ENCODE measurements at regions not wholly inside any gene's neighbourhood (a gene's known extent, or its start where the extent isn't known, plus 50 kb on each side); places are given as distances from the start of the nearest gene placed in this dataset.
"Not testable (repeated sequence)": the region's sequence is repeated elsewhere in the genome, so short reads cannot be mapped to it uniquely, and the experiment has no call there.

DNA sequence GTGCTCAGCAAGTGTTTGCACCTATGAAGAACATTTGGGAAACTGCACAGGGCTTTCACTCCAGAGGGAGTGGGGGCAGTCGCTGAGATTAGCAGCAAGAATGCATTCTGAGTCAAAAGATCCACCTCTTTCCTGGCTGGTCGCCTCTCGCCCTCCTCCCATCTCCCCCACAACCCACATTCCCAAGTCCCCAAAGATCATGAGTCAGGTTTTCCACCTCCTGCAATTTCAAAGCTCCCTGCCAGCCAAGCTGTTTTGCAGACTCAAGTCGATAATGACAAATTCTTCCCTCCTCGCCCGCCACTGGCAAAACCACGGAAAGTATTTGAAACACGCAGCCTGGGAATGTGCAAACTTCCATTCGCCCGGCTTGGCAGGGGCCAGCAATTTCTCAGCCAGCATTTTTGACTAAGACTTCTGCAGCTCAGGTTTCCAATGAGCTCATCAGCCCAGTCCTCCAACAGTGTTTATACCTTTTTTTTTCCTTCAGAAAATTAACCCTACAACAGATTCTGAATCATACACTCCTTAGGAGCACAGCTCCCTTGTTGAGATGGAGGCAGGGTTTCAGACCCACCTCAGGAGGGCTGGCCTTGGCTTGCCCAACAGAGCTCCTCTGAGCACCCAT is 181.4 kb downstream of the SMAD6 start:
- DNase-seq (ENCODE audit: low read depth), result peak; percentile 100

DNA sequence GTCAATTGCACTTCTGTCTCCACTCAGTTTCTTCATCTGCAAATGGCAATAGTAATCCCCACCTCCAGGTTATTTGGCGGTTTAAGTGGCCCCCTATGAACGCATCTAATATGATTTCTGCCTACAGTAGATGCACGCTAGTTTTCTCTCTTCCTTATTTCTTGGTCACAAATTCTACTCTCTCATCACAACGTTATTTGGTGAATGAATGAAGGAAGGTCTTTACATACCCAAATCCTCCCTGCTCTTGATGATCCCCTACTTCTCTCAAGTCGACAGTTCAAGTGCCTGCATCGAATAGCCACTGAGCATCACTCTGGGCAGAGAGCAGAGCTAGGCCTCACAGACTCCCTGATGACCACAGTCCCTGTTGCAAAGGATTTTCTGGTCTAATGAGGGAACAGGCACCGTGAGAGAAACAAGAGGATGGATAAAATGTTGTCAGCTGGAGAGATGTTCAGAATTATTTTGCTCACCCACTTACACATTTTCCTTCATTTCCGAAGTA is 181.2 kb upstream of the SMAD3 start:
- DNase-seq (ENCODE audit: low read depth), result no peak

DNA sequence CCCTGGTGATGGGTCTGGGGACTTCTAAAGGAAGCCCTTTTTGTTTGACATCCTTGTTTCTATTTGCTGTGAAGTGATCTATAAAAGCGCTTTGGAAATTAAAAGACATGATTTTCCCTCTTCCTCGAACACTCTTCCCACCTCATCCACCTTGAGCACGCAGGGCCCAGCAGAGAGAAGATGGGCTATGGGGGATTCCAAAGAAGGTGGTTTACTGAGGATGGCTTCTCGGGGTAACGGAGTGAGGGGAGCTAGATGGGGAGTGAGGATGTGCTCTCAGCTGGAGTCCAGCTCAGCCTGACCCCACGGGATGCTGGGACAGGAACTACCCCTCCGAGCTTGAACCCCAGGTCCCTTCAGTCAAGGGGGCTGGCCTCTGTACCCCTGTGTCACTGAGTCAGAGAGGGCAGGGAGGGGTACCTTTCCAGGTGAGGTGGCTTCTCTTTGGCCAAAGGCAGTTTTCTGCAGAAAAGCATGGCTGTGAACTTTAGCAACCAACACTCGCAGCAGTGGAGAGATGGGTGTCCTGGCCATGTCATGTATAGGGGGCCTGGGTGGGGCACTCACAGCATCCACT is 180.7 kb upstream of the SMAD3 start:
- no peak for DNase-seq (ENCODE audit: low read depth)

DNA sequence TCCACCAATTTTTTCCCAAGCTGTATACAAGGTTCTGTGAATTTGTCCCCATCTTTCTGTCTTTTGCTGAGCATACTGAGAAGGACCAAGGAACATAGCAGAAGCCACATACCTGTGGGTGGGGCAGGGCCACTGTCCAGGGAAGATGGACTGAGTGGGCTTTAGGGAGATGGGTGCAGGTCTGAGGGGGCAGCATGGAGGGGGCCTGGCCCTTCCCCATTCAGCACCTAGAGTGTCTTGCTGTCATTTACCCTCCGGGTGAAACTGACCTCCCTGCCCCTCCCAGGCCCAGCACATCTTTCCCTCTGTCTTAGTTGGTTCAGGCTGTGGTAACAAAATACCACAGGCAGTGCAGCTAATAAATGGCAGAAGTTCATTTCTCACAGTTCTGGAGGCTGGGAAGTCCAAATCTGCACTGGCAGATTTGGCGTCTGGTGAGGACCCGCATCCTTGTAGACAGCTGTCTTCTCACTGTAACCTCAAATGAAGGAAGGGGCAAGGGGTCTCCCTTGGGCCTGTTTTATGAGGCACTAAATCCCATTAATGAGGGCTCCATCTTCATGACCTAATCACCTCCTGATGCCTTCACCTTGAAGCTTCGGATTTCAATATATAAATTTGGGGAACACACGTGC is 180.0 kb upstream of the SMAD3 start:
- no peak for DNase-seq (ENCODE audit: low read depth)

DNA sequence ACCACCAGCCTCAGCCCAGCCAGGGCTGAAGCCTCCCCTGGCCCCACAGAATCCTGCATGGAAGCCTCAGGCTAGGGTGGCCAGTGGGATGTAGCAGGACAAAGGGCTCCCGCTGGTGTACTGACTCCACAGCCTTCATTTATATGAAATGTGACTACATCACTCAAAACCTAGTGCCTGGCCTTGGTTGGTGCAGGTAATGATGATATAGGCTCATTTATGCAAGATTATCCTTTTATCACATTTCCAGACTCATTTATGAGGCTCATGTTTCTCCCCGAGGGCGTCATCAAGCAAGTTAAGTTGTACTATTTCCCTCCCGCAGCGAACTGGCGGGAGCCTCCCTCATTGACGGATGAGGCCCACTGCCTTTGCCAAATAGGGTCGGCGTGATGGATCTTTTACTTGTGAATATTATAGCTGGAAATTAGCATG is 179.1 kb upstream of the SMAD3 start:
- no peak for DNase-seq (ENCODE audit: low read depth)

DNA sequence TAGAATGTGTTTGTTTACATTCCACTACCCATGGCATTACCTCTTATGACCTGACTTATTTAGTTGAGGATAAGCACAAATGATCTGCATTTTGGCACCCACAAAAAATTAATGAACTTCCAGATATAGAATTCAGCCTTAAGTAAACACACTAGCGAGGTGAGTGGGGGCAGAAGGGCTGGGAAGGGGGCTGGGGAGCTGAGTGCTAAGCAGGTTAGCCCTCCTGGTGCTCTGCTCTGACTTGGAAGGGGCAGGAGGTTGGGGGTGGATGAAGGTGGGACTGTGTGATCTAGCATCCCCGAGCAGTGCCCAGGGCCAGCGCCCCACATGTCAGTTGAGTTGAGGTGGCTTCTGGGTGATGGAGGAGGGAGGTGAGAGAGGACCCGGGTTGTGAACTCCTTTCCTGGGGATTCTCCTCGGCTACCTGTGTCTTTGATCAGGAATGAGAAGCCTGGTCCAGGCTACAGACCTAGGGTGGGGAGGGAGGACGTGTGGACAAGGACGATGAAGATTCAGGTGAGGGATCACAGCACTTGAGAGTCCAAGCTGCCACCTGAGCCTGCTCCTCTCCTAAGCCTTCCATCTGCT is 178.6 kb upstream of the SMAD3 start:
- no peak for DNase-seq (ENCODE audit: low read depth)

DNA sequence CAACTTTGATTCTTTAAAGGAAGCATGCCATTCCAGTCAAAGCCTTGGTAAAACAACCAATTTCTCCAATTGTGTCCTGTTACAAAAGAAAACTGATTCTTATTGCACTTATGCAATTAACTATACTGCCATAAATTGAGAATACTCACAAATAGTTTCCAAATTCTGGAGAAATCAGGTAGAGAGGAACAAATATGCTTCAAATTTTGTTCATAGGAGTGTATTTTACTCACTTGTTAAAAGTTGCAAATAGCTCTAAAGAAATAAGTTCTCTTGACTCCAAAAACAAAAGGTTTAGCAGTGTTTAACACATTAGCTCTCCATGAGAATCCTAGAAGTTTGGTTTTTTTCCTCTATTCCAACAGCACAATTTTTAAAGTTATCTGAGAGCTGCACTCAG is 176.1 kb upstream of the SMAD3 start:
- not testable (repeated sequence) for DNase-seq (ENCODE audit: low read depth)

DNA sequence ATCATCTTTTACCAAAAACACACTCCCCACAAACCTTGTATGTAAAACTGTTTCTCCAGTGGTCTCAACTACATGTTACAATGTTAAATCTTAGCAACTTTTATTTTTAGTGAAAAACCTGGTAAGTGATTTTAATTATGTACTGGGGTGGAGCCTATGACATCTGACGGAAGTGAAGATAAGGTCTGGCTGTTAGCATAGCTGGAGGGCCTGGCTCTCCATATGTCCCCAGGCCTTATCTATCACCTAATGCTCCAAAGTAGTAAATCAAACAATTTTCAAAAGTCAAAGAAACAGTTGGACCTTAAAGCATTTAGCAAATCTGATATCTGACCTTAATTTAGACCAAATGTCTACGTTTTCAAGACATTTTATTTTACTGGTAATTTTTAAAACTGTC is 173.6 kb upstream of the SMAD3 start:
- no peak for DNase-seq (ENCODE audit: low read depth)

DNA sequence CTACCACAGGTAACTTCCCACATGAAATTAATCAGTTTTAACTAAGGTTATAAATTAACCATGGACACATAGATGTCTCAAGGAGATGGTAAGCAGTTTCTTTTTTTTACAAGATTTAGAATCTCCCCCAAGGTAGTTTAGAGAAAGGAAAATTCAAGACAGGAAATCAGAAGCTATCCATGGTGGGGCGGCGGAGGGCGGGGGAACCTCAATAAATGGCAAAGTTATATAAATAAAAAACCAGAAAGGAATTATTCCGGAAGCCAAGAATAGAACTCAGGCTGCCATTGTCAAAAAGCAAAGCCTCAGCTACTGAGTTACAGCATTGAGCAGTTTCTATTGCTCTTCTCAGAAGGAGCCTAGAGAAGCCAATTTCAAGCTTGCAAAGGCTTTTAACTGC is 172.1 kb upstream of the SMAD3 start:
- DNase-seq (ENCODE audit: low read depth), result no peak

DNA sequence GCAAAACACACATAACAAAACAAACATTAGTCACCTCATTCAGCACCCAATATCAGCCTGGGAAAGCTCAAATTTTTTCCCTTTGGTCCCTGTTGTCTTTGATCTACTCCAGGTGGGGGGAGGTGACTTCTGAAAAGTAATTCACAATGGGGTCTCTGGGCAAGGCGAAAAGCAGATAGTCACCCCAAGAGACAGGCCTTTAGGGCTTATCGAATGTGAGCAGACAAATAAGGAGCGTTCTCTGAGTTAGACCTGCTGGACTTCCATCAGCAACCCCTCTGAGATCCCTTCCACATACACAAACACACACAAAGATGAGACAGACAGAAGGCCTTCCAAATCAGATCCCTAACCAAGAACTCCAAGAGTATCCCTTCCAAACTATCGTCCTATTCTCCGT is 171.0 kb upstream of the SMAD3 start:
- no peak for DNase-seq (ENCODE audit: low read depth)

DNA sequence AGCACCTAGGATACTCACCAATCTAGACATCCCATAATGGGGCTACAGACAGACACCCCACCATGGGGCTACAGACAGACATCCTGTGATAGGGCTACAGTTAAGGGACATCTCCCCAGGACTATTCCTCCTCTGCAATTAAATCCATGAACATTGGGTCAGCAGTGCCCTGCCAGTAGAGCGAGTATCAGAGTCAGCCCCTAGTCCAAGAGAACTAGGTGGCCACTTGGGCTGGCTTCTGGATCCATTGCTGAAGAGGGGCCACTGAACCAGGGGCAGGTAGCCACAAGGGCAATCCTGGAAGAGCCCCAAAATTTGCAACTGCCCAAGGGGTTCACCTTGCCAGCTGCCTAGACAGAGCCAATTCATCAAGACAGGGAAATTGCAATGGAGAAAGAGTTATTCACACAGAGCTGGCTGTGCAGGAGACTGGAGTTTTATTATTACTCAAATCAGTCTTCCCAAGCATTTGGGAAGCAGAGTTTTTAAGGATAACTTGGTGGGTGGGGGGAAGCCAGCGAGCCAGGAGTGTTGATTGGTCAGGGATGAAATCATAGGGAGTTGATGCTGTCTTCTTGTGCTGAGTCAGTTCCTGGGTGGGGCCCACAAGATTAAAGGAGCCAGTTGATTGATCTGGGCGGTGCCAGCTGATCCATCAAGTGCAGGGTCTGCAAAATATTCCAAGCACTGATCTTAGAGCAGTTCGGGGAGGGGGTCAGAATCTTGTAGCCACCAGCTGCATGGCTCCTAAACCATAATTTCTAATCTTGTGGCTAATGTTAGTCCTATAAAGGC is 170.2 kb upstream of the SMAD3 start:
- no peak for DNase-seq (ENCODE audit: low read depth)

DNA sequence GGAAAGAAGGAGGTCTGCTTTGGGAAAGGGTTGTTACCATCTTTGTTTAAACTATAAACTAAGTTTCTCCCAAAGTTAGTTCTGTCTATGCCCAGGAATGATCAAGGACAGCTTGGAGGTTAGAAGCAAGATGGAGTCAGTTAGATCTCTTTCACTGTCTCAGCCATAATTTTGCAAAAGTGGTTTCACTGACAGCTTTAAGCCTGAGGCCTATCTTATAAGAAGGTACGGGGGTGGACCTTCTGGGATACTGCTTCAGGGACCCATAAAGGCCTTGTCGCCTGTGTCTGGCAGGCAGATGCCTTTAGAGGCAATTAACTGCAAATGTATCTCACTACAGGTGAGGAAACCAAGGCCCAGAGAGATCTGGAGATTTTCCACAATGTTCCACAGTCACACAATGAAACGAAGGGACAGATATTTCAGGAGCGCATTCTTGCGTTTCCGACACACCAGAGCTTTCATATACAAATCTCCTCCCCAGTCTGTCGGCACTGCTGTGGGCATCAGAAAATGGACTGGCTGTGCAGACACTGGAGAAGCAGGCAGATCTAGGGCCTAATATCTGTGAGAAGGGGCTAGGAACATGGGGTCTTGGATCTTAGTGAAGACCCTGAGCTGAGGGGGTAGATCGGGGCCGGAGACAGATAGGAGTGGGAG is 169.5 kb upstream of the SMAD3 start:
- no peak for DNase-seq (ENCODE audit: low read depth)

DNA sequence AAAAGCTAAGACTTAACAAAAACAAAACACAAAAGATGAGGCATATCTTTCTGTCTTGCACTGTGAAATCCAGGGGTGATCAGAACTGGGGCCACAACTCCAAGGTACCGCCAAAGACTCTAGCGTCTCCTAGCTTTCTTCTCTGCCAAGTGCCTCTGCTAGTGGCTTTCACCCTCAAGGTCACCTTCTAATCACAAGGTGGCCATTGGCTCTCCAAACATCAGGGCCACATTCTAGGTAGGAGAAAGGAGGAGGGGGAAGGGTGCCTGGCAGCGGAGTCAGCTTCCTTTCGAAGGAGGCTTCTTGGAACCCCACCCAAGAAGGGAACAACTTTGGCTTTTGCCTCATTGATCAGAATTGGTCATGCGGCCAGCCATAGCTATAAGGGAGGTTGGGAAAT is 168.8 kb upstream of the SMAD3 start:
- DNase-seq (ENCODE audit: low read depth), result no peak

DNA sequence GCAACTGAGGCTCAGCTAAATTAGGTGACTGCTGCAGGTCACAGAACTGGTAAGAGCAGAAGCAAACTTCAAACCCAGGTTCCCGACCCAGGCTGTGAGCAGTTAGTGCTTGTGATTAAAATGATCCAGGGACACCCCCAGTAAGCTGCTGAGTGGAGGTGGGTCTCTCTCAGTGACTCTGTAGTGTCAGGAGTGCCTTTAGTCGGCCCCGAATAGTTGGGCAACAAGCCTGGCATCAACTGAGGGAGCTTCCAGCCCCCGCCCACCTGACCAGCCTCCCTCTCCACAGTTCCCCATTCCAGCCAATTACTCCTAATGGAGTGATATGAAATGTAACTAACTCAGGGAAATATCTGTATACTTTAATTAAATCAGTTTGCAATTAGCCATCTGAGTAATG is 168.0 kb upstream of the SMAD3 start:
- no peak for DNase-seq (ENCODE audit: low read depth)

DNA sequence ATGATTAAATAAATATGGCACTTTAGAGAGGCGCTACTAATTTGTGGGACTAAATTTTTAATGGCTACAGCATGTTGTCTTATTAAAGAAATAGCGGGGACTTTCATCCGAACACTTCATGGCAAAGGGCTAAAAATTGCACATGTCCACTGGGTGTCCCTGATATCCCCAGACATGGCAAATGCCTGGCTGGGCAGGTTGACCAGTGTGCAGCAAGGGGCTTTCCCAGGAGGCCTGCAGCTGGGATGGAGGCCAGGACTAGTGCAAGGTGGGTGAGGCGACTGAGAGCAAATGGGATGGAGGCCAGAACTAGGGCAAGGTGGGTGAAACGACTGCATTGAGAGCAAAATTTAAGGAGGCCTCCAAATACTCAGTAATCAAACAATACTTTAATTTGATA is 167.4 kb upstream of the SMAD3 start:
- DNase-seq (ENCODE audit: low read depth), result no peak

DNA sequence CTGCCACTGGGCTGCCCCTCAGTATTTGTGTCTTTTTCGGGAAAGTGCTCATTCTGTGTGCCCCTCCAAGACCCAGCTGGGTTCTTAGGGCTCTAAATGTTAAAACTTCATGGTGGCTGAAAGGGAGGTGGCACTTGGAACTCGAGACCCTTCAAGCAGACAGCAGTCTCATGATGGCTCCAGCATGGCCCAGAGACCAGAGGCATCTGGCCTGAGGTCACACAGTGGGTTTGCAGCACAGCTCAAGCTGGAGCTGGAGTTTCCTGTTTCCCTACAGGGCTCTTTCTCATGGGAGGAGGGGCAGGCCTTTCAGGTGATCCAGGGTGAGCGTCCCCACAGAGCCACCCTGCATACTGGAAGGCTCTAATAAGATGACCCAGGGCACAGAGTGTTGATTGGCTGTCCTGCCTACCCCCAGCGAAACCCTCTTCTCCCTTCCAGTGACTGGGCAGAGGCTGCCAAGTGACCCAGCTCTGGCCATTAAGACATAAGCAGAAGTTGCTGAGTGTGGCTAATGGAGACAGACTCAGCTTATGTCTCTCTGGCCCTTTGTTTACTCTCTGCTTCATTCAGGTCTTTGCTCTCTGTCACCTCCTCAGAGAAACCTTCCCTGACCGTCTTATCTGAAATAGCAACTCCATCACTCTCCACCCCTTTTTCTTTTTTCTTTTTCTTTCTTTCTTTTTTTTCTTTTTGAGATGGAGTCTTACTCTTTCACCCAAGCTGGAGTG is 166.6 kb upstream of the SMAD3 start:
- no peak for DNase-seq (ENCODE audit: low read depth)

DNA sequence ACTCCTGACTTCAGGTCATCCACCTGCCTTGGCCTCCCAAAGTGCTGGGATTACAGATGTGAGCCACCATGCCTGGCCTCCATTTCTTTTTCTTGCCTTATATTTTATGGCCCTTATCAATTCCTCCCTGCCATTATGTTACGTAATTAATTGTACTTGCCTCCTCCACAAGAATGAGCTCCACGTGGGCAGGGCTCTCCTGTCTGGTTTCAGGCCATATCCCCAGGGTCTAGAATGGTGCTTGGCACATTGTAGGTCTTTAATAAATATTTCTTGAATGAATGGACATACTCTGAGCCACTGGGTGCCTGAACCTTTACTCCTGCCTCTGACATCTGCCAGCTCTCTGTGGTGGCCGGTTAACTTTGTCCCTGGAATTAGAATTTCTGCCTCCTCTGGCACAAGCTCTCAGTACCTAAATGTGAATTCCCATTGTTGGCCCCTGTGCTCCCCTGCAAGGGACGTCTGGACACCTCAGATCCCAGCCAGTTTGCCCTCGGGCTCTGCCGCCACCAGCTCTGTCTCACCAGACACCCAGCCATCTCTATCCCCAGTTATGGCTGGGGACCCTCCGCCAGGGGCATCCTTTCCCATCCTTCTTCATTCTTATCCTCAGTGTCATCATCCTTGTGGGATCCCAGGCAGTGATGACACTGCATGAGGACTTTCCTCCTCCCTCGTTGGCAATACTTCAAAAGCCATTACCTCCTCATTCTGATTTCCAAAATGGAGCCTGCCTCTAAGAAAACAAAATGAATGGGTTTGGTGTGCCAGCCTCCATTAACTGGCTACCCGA is 165.6 kb upstream of the SMAD3 start:
- peak; percentile 45 for DNase-seq (ENCODE audit: low read depth)

DNA sequence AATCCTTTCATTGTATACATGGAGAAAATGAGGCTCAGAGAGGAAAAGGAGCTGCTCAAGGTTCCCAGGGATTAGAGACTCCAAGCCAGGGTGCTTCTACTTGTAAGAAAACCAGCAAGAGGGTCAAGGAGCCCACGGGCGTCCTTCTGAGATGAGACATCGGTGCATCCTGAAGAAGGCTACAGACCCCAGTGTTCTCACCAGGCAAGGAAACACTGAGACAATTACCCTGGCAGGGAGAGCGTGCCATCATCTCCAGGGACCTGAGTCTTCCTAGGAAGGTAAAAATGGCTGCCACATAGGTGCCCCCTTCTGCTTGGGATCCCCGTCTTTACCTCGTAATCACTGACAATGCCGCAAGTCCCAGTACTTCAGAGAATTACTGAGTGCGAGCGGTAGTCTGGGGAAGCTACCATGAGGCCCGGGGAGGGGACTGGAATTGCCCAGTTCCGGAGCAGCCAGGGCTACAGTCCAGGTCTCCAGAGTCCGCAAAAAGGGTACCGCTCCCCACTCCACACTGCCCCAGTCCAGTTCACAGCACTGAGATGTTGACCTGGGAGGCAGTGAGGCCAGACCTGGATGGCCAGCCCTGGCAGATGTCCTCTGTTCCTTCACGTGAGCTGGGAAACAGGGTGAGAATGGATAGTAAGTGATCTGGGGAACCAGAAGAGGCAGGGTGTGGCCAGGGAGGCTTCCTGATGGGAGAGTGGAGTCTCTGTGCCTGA is 164.7 kb upstream of the SMAD3 start:
- no peak for DNase-seq (ENCODE audit: low read depth)

DNA sequence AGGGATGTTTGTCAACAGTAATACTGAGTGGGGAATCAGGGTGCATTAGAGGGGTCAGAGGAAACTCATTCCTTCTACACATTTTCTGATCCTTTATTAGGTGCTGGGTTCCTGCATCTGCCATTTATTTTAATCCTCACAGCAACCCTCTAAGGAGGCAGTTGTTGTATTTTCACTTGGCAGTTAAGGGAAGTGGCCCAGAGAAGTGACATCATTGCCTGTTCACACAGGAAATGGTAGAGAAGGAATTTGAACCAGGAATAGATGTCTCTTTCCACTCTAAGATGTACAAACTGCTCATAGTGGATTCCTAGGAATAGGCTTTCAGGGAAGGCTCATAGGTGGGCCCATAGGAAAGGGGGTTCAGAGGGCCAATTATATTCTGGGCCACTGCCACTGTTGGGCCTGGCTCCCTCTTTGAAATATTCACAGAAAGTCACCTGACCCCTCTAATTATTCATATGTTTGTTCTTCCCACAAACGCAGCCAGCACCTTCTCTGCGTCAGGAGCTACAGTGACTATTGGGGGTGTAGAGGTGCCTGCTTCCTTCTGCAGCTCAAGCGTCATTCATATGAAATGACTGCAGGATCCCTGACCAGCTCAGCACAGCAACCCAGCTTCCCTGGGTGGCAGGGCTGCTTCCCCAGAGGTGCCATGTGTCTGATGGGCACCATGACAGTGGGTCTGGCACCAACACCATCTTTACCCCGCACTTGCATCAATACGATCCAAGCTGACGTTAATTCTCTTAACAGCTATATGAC is 163.9 kb upstream of the SMAD3 start:
- DNase-seq (ENCODE audit: low read depth), result peak; percentile 37

Data from GM04503 (cell line).